ENCODE measurements at regions not wholly inside any gene's neighbourhood (a gene's known extent, or its start where the extent isn't known, plus 50 kb on each side); places are given as distances from the start of the nearest gene placed in this dataset.

DNA sequence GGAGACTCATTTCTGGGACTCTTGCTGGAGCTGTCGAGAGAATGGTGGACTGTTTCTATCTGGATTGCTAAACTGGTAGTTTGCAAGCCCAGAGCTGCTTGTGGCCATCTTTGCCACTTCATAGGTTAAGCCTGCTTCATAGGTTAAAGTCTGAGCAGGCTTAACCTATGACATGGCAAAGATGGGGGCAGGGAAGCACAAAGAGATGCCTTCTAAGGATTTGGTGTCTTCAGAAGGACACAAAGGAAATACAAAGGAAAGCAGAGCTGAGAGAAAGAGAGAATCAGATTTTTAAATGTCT, 78.4 kb upstream of the MAX start:
- H3K18ac ChIP-seq (ENCODE audit: low read depth, low read length) = no peak overlapping the region
- no peak overlapping the region for H3K4me2 ChIP-seq (ENCODE audit: low read depth, low read length)
- no peaks in the 10 kb centered on the region for H3K36me3 ChIP-seq (ENCODE audit: control insufficient read depth, insufficient read depth, low read length)
- no peak overlapping the region for H2BK15ac ChIP-seq (ENCODE audit: low read depth, low read length)
- H4K5ac ChIP-seq (ENCODE audit: low read depth, low read length) = peak overlapping the region; percentile 10; the same call in 1 of the 2 replicates
- CTCF ChIA-PET = interaction anchor here (0.7 kb wide), 1 partner anchor 1454 kb away, joined by 3 read pairs; no protein-coding TSS in a partner anchor
- 50% methylated on average over 1 of the region's 1 CpG; no CpG with 5 or more reads in 1 of the 2 experiments for WGBS, 2 experiments (ENCODE audit: extremely low coverage in 2 of 2, insufficient read length in 1 of 2)
- H3K9me1 ChIP-seq (ENCODE audit: insufficient read depth, low read length) = peaks cover 3% of the 10 kb centered on the region
- no peak overlapping the region for H4K91ac ChIP-seq (ENCODE audit: insufficient read depth, low read depth, low read length)
- H4K20me1 ChIP-seq (ENCODE audit: insufficient read depth, low read length) = no peaks in the 10 kb centered on the region
- H2BK120ac ChIP-seq (ENCODE audit: low read depth, low read length) = 0 out of 2 replicates have a peak overlapping the region, but pooled peaks have one; percentile 21
- no peak overlapping the region for H2AK5ac ChIP-seq (ENCODE audit: low read depth, low read length)
- H3K27ac ChIP-seq (ENCODE audit: insufficient read depth, low read length) = no peak overlapping the region
- intact Hi-C loops (cut with micrococcal nuclease) = no loop called here
- no peaks in the 10 kb centered on the region for H3K9me3 ChIP-seq (ENCODE audit: control insufficient read depth, insufficient read depth, low read length)
- no peak for DNase-seq
- no peaks in the 10 kb centered on the region for H3K79me1 ChIP-seq (ENCODE audit: low read depth in 1 of 2, low read length in 2 of 2)
- H3K9ac ChIP-seq (ENCODE audit: low read depth, low read length) = no peak overlapping the region
- BruUV-seq (replicated peaks) = no TSS peak
- no peak overlapping the region for H3K4ac ChIP-seq (ENCODE audit: low read depth, low read length)
- dilution Hi-C loops (cut with HindIII; ENCODE audit: low sequenced_read_pairs, unreplicated experiment) = no loop called here
- 0 out of 2 replicates have a peak overlapping the region, but pooled peaks have one; percentile 24 for H3K14ac ChIP-seq (replicated peaks; ENCODE audit: low read depth, low read length)
- H3K27me3 ChIP-seq (ENCODE audit: control insufficient read depth, insufficient read depth, low read length) = peaks cover 2% of the 10 kb centered on the region
- TF ChIP-seq MXI1 (IDR thresholded peaks at IDR 0.05; ENCODE audit: borderline replicate concordance, low read depth, low read length) (no peak), BHLHE40 (IDR thresholded peaks at IDR 0.05; ENCODE audit: low read depth, low read length) (no peak), MAFK (IDR thresholded peaks at IDR 0.05; ENCODE audit: low read depth, low read length) (no peak), FOS (IDR thresholded peaks at IDR 0.05; ENCODE audit: low read depth, low read length) (no peak), POLR2A (IDR thresholded peaks at IDR 0.05; ENCODE audit: low read depth, low read length) (no peak), SMC3 (IDR thresholded peaks at IDR 0.05; ENCODE audit: low read depth, low read length) (no peak), NFE2L2 (IDR thresholded peaks at IDR 0.05; ENCODE audit: low read depth, low read length) (no peak), CEBPB (IDR thresholded peaks at IDR 0.05; ENCODE audit: low read depth, low read length) (no peak), CHD1 (IDR thresholded peaks at IDR 0.05; ENCODE audit: low read depth, low read length) (no peak), RAD21 (IDR thresholded peaks at IDR 0.05; ENCODE audit: low read length) (no peak), RCOR1 (IDR thresholded peaks at IDR 0.05; ENCODE audit: insufficient replicate concordance, low read length) (no peak)
- TF ChIP-seq, protein P1, sequence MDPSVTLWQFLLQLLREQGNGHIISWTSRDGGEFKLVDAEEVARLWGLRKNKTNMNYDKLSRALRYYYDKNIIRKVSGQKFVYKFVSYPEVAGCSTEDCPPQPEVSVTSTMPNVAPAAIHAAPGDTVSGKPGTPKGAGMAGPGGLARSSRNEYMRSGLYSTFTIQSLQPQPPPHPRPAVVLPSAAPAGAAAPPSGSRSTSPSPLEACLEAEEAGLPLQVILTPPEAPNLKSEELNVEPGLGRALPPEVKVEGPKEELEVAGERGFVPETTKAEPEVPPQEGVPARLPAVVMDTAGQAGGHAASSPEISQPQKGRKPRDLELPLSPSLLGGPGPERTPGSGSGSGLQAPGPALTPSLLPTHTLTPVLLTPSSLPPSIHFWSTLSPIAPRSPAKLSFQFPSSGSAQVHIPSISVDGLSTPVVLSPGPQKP (IDR thresholded peaks at IDR 0.05; ENCODE audit: borderline replicate concordance, low read depth, low read length) = no peak
- TF ChIP-seq, protein P2, sequence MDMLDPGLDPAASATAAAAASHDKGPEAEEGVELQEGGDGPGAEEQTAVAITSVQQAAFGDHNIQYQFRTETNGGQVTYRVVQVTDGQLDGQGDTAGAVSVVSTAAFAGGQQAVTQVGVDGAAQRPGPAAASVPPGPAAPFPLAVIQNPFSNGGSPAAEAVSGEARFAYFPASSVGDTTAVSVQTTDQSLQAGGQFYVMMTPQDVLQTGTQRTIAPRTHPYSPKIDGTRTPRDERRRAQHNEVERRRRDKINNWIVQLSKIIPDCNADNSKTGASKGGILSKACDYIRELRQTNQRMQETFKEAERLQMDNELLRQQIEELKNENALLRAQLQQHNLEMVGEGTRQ (IDR thresholded peaks at IDR 0.05; ENCODE audit: low read depth, low read length) = no peak
- POLR2A ChIA-PET (ENCODE audit: unreplicated experiment) = interaction anchor here (0.5 kb wide), 1 partner anchor 235 kb away, joined by 4 read pairs; no protein-coding TSS in a partner anchor
- peaks cover 4% of the 10 kb centered on the region for H3K4me1 ChIP-seq (ENCODE audit: control insufficient read depth, insufficient read depth, low read length)
- H4K8ac ChIP-seq (ENCODE audit: low read depth in 2 of 2, low read length in 2 of 2) = peak overlapping the region in 1 of 2 experiments; percentile 54; a peak in 2 of 4 replicates
- no peak overlapping the region for H3K4me3 ChIP-seq (ENCODE audit: insufficient read depth, low read depth, low read length)
- H2BK5ac ChIP-seq (ENCODE audit: low read depth, low read length, poor library complexity, severe bottlenecking) = no peak overlapping the region
- H3K23ac ChIP-seq (ENCODE audit: low read depth, low read length) = no peak overlapping the region
- no peak overlapping the region for H2AK9ac ChIP-seq (replicated peaks; ENCODE audit: low read depth, low read length, poor library complexity)
- H2AFZ ChIP-seq (replicated peaks; ENCODE audit: low read length, poor library complexity) = peak overlapping the region; percentile 7
- no peak overlapping the region for H3K56ac ChIP-seq (ENCODE audit: extremely low read depth, insufficient read depth, low read length)
- ATAC-seq (ENCODE audit: low read depth) = no peak
- no peak overlapping the region for H2BK20ac ChIP-seq (ENCODE audit: low read depth, low read length)
- in situ Hi-C loops (cut with MboI; ENCODE audit: low sequenced_read_pairs) = no loop called here

Measured in IMR-90 (cell line).